ENCODE measurements at regions not wholly inside any gene's neighbourhood (a gene's known extent, or its start where the extent isn't known, plus 50 kb on each side); places are given as distances from the start of the nearest gene placed in this dataset.
A peak's percentile ranks its signal among the peaks of the same experiment; 100 is the strongest.
"Not testable (repeated sequence)": the region's sequence is repeated elsewhere in the genome, so short reads cannot be mapped to it uniquely, and the experiment has no call there.

DNA sequence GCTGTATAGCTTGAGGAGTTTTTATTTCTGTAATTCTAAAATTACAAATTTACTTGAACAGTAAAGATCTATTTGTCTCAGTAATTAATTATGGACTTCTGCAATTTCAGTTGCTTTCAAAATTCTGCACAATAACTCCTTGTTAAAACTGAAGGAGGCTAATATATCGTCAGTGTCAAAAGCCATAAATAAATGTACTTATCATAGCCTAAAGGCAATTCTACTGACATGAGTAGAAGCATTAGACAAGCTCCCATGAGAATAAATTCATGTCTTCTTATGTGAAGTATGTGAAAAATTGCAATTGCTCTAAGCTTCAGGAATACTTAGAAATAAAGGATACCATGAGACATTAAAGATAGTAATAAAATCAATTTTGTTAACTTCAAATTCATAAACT is 381.2 kb upstream of the PCDH10 start:
- Mint-ChIP-seq H3K9me3 (ENCODE audit: low read depth) (no peaks in the 10 kb centered on the region), H3K36me3 (ENCODE audit: low read depth) (no peaks in the 10 kb centered on the region), H3K4me3 (ENCODE audit: unreplicated experiment) (no peak overlapping the region), H3K27ac (ENCODE audit: unreplicated experiment) (no peak overlapping the region), H3K27me3 (ENCODE audit: low read depth) (no peaks in the 10 kb centered on the region), H3K4me1 (ENCODE audit: low read depth) (no peaks in the 10 kb centered on the region)
- no peak for DNase-seq (ENCODE audit: low spot score)
- TF ChIP-seq, protein P1, sequence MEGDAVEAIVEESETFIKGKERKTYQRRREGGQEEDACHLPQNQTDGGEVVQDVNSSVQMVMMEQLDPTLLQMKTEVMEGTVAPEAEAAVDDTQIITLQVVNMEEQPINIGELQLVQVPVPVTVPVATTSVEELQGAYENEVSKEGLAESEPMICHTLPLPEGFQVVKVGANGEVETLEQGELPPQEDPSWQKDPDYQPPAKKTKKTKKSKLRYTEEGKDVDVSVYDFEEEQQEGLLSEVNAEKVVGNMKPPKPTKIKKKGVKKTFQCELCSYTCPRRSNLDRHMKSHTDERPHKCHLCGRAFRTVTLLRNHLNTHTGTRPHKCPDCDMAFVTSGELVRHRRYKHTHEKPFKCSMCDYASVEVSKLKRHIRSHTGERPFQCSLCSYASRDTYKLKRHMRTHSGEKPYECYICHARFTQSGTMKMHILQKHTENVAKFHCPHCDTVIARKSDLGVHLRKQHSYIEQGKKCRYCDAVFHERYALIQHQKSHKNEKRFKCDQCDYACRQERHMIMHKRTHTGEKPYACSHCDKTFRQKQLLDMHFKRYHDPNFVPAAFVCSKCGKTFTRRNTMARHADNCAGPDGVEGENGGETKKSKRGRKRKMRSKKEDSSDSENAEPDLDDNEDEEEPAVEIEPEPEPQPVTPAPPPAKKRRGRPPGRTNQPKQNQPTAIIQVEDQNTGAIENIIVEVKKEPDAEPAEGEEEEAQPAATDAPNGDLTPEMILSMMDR (IDR thresholded peaks at IDR 0.05), result no peak

DNA sequence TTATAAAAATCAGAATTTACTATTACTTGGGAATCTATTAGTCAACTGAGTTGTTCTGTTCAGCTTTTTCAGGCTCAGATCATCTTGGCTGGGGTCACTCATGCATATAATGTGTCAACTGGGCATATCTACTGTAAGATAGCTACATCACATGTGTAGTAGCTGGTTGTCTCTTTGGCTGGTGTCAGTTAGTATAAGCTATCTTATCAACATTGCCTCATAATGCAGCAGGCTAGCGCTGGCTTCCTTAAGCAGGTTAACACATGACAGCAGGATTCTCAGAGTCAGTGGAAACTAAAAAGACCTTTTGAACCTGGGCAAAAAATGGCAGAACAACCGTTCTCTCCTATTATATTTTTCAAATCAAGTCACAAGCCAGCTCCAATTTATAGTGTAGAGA is 378.3 kb upstream of the PCDH10 start:
- no peaks in the 10 kb centered on the region for H3K36me3 Mint-ChIP-seq (ENCODE audit: low read depth)
- H3K27ac Mint-ChIP-seq (ENCODE audit: unreplicated experiment), result no peak overlapping the region
- no peaks in the 10 kb centered on the region for H3K27me3 Mint-ChIP-seq (ENCODE audit: low read depth)
- H3K4me1 Mint-ChIP-seq (ENCODE audit: low read depth), result no peaks in the 10 kb centered on the region
- H3K4me3 Mint-ChIP-seq (ENCODE audit: unreplicated experiment), result no peak overlapping the region
- TF ChIP-seq, protein P1 (IDR thresholded peaks at IDR 0.05), result no peak
- H3K9me3 Mint-ChIP-seq (ENCODE audit: low read depth), result no peaks in the 10 kb centered on the region
- DNase-seq (ENCODE audit: low spot score), result no peak

DNA sequence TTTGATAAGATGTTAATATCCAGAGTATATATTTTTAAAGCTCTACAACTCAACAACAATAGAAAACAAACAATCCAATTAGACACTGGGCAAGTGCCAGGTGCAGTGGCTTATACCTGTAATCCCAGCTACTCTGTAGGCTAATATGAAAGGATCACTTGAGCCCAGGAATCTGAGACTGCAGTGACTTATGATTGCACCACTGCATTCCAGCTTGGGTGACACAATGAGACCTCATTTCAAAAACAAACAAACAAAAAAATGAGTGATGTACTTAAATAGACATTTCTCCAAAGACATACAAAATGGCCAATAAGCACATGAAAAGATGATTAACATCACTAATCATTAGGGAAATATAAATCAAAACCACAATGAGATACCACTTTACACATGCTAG is 356.8 kb upstream of the PCDH10 start:
- H3K27ac Mint-ChIP-seq (ENCODE audit: unreplicated experiment), result no peak overlapping the region
- no peak for DNase-seq (ENCODE audit: low spot score)
- peaks cover 2% of the 10 kb centered on the region for H3K36me3 Mint-ChIP-seq (ENCODE audit: low read depth)
- TF ChIP-seq, protein P1 (IDR thresholded peaks at IDR 0.05), result no peak
- no peaks in the 10 kb centered on the region for H3K27me3 Mint-ChIP-seq (ENCODE audit: low read depth)
- no peak overlapping the region for H3K4me3 Mint-ChIP-seq (ENCODE audit: unreplicated experiment)
- H3K9me3 Mint-ChIP-seq (ENCODE audit: low read depth), result peaks cover 4% of the 10 kb centered on the region
- peaks cover 6% of the 10 kb centered on the region for H3K4me1 Mint-ChIP-seq (ENCODE audit: low read depth)

DNA sequence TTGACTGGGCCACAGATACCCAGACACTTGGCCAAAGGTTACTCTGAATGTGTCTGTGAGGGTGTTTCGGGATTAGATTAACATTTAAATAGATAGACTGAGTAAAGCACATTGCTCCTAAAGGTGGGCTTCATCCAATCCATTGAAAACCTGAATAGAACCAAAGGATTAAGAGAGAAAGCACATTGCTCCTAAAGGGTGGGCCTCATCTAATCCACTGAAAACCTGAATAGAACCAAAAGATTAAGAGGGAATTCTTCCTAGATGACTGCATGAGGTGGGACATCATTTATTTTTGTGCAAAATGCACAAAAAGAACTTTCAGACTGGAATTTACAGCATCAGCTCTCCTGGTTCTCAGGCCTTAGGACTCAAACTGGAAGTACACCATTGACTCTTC is 351.2 kb upstream of the PCDH10 start:
- TF ChIP-seq, protein P1 (IDR thresholded peaks at IDR 0.05), result no peak
- Mint-ChIP-seq H3K9me3 (ENCODE audit: low read depth) (no peaks in the 10 kb centered on the region), H3K4me3 (ENCODE audit: unreplicated experiment) (no peak overlapping the region), H3K36me3 (ENCODE audit: low read depth) (no peaks in the 10 kb centered on the region), H3K27ac (ENCODE audit: unreplicated experiment) (no peak overlapping the region), H3K4me1 (ENCODE audit: low read depth) (peaks cover 6% of the 10 kb centered on the region), H3K27me3 (ENCODE audit: low read depth) (no peaks in the 10 kb centered on the region)
- no peak for DNase-seq (ENCODE audit: low spot score)

DNA sequence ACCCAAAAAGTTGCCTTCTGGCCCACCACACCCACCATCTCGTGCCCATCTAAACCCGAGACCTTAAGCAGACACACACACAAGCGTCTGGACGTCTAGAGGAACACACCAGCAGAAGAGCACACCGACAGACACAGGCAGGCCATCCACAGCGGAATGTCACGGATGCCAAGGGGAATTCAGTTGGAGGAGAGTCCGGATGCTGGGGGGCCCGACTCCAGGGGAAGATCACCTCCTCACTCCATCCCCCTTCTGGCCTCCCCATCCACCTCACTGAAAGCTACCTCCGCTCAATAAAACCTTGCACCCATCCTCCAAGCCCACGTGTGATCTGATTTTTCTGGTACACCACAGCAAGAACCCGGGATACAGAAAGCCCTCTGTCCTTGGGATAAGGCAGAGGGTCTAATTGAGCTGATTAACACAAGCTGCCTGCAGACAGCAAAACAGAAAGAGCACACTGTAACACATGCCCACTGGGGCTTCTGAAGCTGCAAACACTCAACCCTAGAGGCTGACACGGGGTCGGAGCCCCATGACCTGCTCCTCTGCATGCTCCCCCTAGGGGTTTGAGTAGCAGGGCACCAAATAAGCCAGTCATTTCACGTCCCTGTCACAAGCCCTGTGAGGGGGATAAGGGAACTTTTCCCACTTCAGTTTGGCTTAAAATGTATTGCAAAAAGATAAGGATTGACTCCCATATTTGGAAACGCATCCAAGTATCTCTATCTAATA is 339.6 kb upstream of the PCDH10 start:
- DNase-seq (ENCODE audit: low spot score), result peak; percentile 48
- H3K4me1 Mint-ChIP-seq (ENCODE audit: low read depth), result no peaks in the 10 kb centered on the region
- H3K27ac Mint-ChIP-seq (ENCODE audit: unreplicated experiment), result no peak overlapping the region
- no peaks in the 10 kb centered on the region for H3K9me3 Mint-ChIP-seq (ENCODE audit: low read depth)
- no peaks in the 10 kb centered on the region for H3K36me3 Mint-ChIP-seq (ENCODE audit: low read depth)
- TF ChIP-seq, protein P1 (IDR thresholded peaks at IDR 0.05), result no peak
- peaks cover 2% of the 10 kb centered on the region for H3K27me3 Mint-ChIP-seq (ENCODE audit: low read depth)
- H3K4me3 Mint-ChIP-seq (ENCODE audit: unreplicated experiment), result no peak overlapping the region

DNA sequence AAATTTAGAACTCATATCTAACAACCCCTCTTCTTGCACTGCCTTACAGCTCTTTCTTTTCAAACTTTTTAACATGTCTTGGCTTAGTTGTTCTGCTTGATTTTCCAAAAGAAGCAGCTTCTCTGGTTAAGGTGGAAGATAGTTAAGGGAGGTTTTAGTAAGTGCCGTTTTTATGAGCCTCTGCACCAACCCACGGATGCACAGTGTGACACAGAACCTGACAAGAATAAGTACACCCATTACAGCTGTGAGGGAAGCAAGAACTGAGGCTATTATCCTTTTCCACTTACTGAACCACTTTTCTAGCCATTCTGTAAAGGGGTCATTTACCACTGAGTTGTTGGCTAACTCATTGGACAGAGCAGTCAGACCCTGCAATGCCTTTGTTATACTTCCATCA is 336.0 kb upstream of the PCDH10 start:
- H3K36me3 Mint-ChIP-seq (ENCODE audit: low read depth); H3K9me3 Mint-ChIP-seq (ENCODE audit: low read depth); H3K27me3 Mint-ChIP-seq (ENCODE audit: low read depth); DNase-seq (ENCODE audit: low spot score); H3K4me1 Mint-ChIP-seq (ENCODE audit: low read depth); H3K4me3 Mint-ChIP-seq (ENCODE audit: unreplicated experiment); H3K27ac Mint-ChIP-seq (ENCODE audit: unreplicated experiment): not testable (repeated sequence)
